Astrocyte (in vitro differentiated cells and primary cell): ENCODE measurements at regions not wholly inside any gene's neighbourhood (a gene's known extent, or its start where the extent isn't known, plus 50 kb on each side); places are given as distances from the start of the nearest gene placed in this dataset.

Source experiments
- DNase-seq: peaks from one replicate; pipeline ENCODE4 v3.0.0-alpha.2; 2010; ENCODE audit warnings: low read depth
- FAIRE-seq: peaks from 2 replicates; lab custom pipeline; 2011; peaks lifted over from hg19 to GRCh38; lab: Jason Lieb, UNC
- H2AFZ ChIP-seq: 2 replicates; pipeline ENCODE4 v1.6.0; 2012; ENCODE audit warnings: low read depth, low read length, inconsistent platforms
- H3K27ac ChIP-seq: 2 replicates; pipeline ENCODE4 v1.5.1; 2011; ENCODE audit warnings: low read depth, low read length, inconsistent platforms
- H3K27me3 ChIP-seq: 2 replicates; pipeline ENCODE4 v1.6.0; 2011; ENCODE audit warnings: low read length, inconsistent platforms; ENCODE audit not compliant: insufficient read depth
- H3K36me3 ChIP-seq: 2 replicates; pipeline ENCODE4 v1.5.1; 2011; ENCODE audit warnings: low read length, inconsistent platforms; ENCODE audit not compliant: insufficient read depth
- H3K4me1 ChIP-seq: 2 replicates; pipeline ENCODE4 v1.5.1; 2011; ENCODE audit warnings: low read length, inconsistent platforms; ENCODE audit not compliant: insufficient read depth
- H3K4me2 ChIP-seq: 2 replicates; pipeline ENCODE4 v1.6.0; 2012; ENCODE audit warnings: low read length, inconsistent platforms
- H3K4me3 ChIP-seq: 2 replicates; pipeline ENCODE4 v1.5.1; 2011; ENCODE audit warnings: low read depth, mild to moderate bottlenecking, low read length, inconsistent platforms; ENCODE audit not compliant: insufficient read depth
- H3K79me2 ChIP-seq: 2 replicates; pipeline ENCODE4 v1.6.0; 2012; ENCODE audit warnings: mild to moderate bottlenecking, low read length, inconsistent platforms; ENCODE audit not compliant: insufficient read depth
- H3K9ac ChIP-seq: 2 replicates; pipeline ENCODE4 v1.6.0; 2012; ENCODE audit warnings: mild to moderate bottlenecking, low read length, inconsistent platforms
- H3K9me3 ChIP-seq: 2 replicates; pipeline ENCODE4 v1.5.1; 2012; ENCODE audit warnings: low read depth, mild to moderate bottlenecking, low read length, inconsistent platforms; ENCODE audit not compliant: insufficient read depth
- H4K20me1 ChIP-seq: 2 replicates; pipeline ENCODE4 v1.6.0; 2012; ENCODE audit warnings: low read length, inconsistent platforms; ENCODE audit not compliant: insufficient read depth
- H3K27ac Mint-ChIP-seq: one replicate; pipeline ENCODE4 v1.8.0; 2021; ENCODE audit warnings: mild to moderate bottlenecking, mixed read lengths; ENCODE audit not compliant: unreplicated experiment
- H3K27me3 Mint-ChIP-seq: one replicate; pipeline ENCODE4 v1.8.0; 2021; ENCODE audit warnings: low read depth, mixed read lengths; ENCODE audit not compliant: unreplicated experiment
- H3K36me3 Mint-ChIP-seq: one replicate; pipeline ENCODE4 v1.8.0; 2021; ENCODE audit warnings: low read depth, mixed read lengths; ENCODE audit not compliant: unreplicated experiment
- H3K4me1 Mint-ChIP-seq: one replicate; pipeline ENCODE4 v1.8.0; 2021; ENCODE audit warnings: low read depth, mixed read lengths; ENCODE audit not compliant: unreplicated experiment
- H3K4me3 Mint-ChIP-seq: one replicate; pipeline ENCODE4 v1.8.0; 2021; ENCODE audit warnings: mild to moderate bottlenecking, moderate library complexity, mixed read lengths; ENCODE audit not compliant: unreplicated experiment
- H3K9me3 Mint-ChIP-seq: one replicate; pipeline ENCODE4 v1.8.0; 2021; ENCODE audit warnings: mild to moderate bottlenecking, mixed read lengths; ENCODE audit not compliant: unreplicated experiment
- EZH2 ChIP-seq: IDR thresholded peaks from 2 replicates; pipeline ENCODE4 v1.6.1; 2012; ENCODE audit warnings: mild to moderate bottlenecking, low read length, inconsistent platforms; ENCODE audit not compliant: insufficient read depth
- TF ChIP-seq, protein P1 (sequence below): IDR thresholded peaks from 2 replicates; pipeline ENCODE4 v1.5.1; 2011; ENCODE audit warnings: low read depth, mild to moderate bottlenecking, inconsistent platforms, low read length, moderate library complexity; ENCODE audit not compliant: insufficient read depth

DNA sequence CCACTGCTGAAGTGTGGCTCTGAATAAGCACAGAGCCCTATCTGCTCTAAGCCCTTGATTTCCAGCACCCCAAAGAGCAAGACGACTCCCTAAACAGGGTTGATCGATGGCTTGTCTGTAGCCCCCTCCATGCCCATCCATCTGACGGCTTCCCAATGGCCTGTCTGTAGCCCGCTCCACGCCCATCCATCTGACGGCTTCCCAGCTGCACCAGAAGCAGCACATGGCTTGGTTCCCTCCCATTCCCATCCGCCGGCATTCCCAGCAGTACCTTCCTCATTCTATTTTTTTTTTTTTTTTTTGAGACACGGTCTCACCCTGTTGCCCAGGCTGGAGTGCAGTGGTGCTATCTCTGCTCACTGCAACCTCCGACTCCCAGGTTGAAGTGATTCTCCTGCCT is 64.5 kb downstream of the RBFOX3 start:
- no peak overlapping the region for H3K27ac ChIP-seq
- H3K27me3 Mint-ChIP-seq, result peaks cover 40% of the 10 kb centered on the region
- no peaks in the 10 kb centered on the region for H4K20me1 ChIP-seq
- no peaks in the 10 kb centered on the region for H3K4me1 Mint-ChIP-seq
- H3K4me2 ChIP-seq, result no peak overlapping the region
- TF ChIP-seq EZH2, result no peak
- TF ChIP-seq, protein P1, sequence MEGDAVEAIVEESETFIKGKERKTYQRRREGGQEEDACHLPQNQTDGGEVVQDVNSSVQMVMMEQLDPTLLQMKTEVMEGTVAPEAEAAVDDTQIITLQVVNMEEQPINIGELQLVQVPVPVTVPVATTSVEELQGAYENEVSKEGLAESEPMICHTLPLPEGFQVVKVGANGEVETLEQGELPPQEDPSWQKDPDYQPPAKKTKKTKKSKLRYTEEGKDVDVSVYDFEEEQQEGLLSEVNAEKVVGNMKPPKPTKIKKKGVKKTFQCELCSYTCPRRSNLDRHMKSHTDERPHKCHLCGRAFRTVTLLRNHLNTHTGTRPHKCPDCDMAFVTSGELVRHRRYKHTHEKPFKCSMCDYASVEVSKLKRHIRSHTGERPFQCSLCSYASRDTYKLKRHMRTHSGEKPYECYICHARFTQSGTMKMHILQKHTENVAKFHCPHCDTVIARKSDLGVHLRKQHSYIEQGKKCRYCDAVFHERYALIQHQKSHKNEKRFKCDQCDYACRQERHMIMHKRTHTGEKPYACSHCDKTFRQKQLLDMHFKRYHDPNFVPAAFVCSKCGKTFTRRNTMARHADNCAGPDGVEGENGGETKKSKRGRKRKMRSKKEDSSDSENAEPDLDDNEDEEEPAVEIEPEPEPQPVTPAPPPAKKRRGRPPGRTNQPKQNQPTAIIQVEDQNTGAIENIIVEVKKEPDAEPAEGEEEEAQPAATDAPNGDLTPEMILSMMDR, result no peak
- no peak overlapping the region for H3K27ac Mint-ChIP-seq
- DNase-seq (no peak), FAIRE-seq (no peak)
- peaks cover 5% of the 10 kb centered on the region for H3K27me3 ChIP-seq
- no peaks in the 10 kb centered on the region for H3K79me2 ChIP-seq
- no peak overlapping the region for H3K4me3 ChIP-seq
- no peaks in the 10 kb centered on the region for H3K9me3 Mint-ChIP-seq
- H3K36me3 Mint-ChIP-seq, result no peaks in the 10 kb centered on the region
- H3K4me1 ChIP-seq, result no peaks in the 10 kb centered on the region
- no peak overlapping the region for H3K9ac ChIP-seq
- H3K4me3 Mint-ChIP-seq, result no peak overlapping the region
- H3K9me3 ChIP-seq, result no peaks in the 10 kb centered on the region
- no peak overlapping the region for H2AFZ ChIP-seq
- no peaks in the 10 kb centered on the region for H3K36me3 ChIP-seq

DNA sequence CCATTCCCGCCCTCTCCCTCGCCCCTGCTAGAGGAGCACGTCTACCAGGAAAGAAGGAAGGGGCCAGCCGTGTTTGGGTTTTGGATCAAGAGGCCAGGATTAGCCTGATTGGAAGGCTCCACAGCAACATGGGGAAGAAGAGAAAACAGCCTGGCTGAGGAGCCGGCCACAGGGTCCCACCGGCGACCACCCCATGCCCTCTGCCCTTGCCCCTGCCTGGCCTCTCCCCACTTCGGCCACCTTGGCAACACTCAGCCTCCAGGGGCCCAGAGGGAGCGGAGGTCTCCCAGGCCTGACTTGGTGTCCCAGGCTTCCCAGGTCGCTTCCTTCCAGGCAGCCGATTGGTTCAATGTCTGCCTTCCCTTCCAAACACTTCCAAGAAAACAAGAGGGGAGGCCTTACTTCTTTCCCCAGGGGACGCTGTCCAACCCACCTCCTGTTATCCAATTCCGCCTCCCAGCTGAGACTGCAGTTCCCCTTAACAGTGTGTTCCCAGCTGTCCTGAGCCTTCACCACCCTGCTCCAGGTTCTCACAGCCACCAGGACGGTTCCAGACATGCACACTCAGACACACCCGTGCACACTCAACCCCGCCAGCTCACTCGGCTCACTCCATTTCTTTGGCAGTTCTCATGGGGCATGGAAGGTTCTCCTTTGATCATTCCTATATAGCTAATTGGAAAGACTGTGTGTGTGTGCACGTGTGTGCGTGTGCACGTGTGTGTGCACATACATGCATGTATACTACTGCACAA is 65.4 kb downstream of the RBFOX3 start:
- Mint-ChIP-seq H3K36me3 (no peaks in the 10 kb centered on the region), H3K27me3 (peaks cover 40% of the 10 kb centered on the region), H3K4me1 (no peaks in the 10 kb centered on the region), H3K9me3 (no peaks in the 10 kb centered on the region), H3K4me3 (no peak overlapping the region), H3K27ac (no peak overlapping the region)
- H3K27me3 ChIP-seq, result peaks cover 5% of the 10 kb centered on the region
- FAIRE-seq, result no peak
- H3K9me3 ChIP-seq, result no peaks in the 10 kb centered on the region
- H3K4me1 ChIP-seq, result no peaks in the 10 kb centered on the region
- H3K9ac ChIP-seq, result no peak overlapping the region
- no peaks in the 10 kb centered on the region for H3K79me2 ChIP-seq
- no peaks in the 10 kb centered on the region for H3K36me3 ChIP-seq
- no peak overlapping the region for H3K4me2 ChIP-seq
- no peak for DNase-seq
- TF ChIP-seq, protein P1, result no peak
- no peak for TF ChIP-seq EZH2
- no peak overlapping the region for H3K27ac ChIP-seq
- H3K4me3 ChIP-seq, result no peak overlapping the region
- no peak overlapping the region for H2AFZ ChIP-seq
- H4K20me1 ChIP-seq, result no peaks in the 10 kb centered on the region

GRCh38 chr17:79544142-79544914 is 66.5 kb downstream of the RBFOX3 start:
- no peak overlapping the region for H3K27ac Mint-ChIP-seq
- no peak overlapping the region for H3K9ac ChIP-seq
- H3K9me3 Mint-ChIP-seq, result no peaks in the 10 kb centered on the region
- no peaks in the 10 kb centered on the region for H3K79me2 ChIP-seq
- no peak overlapping the region for H2AFZ ChIP-seq
- no peak for TF ChIP-seq EZH2
- TF ChIP-seq, protein P1, result no peak
- H3K4me2 ChIP-seq, result no peak overlapping the region
- H3K4me1 Mint-ChIP-seq, result no peaks in the 10 kb centered on the region
- H3K4me3 ChIP-seq, result no peak overlapping the region
- FAIRE-seq (no peak), DNase-seq (no peak)
- H3K4me3 Mint-ChIP-seq, result no peak overlapping the region
- H3K36me3 ChIP-seq, result no peaks in the 10 kb centered on the region
- H3K27me3 ChIP-seq, result peaks cover 5% of the 10 kb centered on the region
- H3K27me3 Mint-ChIP-seq, result peaks cover 39% of the 10 kb centered on the region
- H4K20me1 ChIP-seq, result no peaks in the 10 kb centered on the region
- no peaks in the 10 kb centered on the region for H3K9me3 ChIP-seq
- H3K36me3 Mint-ChIP-seq, result no peaks in the 10 kb centered on the region
- no peak overlapping the region for H3K27ac ChIP-seq
- no peaks in the 10 kb centered on the region for H3K4me1 ChIP-seq
